Gastrocnemius medialis (tissue), 4 donors: ENCODE measurements at regions not wholly inside any gene's neighbourhood (a gene's known extent, or its start where the extent isn't known, plus 50 kb on each side); places are given as distances from the start of the nearest gene placed in this dataset.

Experiments used
- ATAC-seq, 2 donors: fragments of 150-250 bp; one replicate each; pipeline ENCODE4 v1.9.1; 2016
- DNase-seq, 2 donors: peaks; one replicate each; pipeline ENCODE4 v3.0.0-alpha.2; 2019
- H3K27ac ChIP-seq, 4 donors: fragments of 200-600 bp; sonication (generic); 1 replicate in 1 of 4; 2 replicates in 3 of 4; pipeline ENCODE4 v1.5.1; 2016 to 2018; ENCODE audit warnings: mild to moderate bottlenecking in 2 of 4, moderate library complexity in 1 of 4
- H3K27me3 ChIP-seq, 3 donors: fragments of 200-600 bp; sonication (generic) in 2 of 3; 1 replicate in 1 of 3; 2 replicates in 2 of 3; pipeline versions ENCODE4 v1.5.1 to v1.6.0; 2016 to 2019; ENCODE audit warnings: mild to moderate bottlenecking in 1 of 3, moderate library complexity in 1 of 3
- H3K36me3 ChIP-seq, 2 donors: fragments of 200-600 bp; sonication (generic) in 1 of 2; one replicate each; pipeline ENCODE4 v1.5.1; 2017 to 2018
- H3K4me1 ChIP-seq, 2 donors: fragments of 200-600 bp; sonication (generic) in 1 of 2; one replicate each; pipeline ENCODE4 v1.5.1; 2016 to 2017; ENCODE audit warnings: mild to moderate bottlenecking in 2 of 2
- H3K4me3 ChIP-seq, 4 donors: fragments of 200-600 bp; sonication (generic) in 3 of 4; 1 replicate in 1 of 4; 2 replicates in 3 of 4; pipeline ENCODE4 v1.5.1; 2016 to 2019; ENCODE audit warnings: mild to moderate bottlenecking in 2 of 4
- H3K9me3 ChIP-seq, 3 donors: fragments of 200-600 bp; sonication (generic) in 2 of 3; 1 replicate in 1 of 3; 2 replicates in 2 of 3; pipeline ENCODE4 v1.5.1; 2016 to 2019
- POLR2A ChIP-seq, 2 donors: fragments of 450-650 bp; IDR thresholded peaks; one replicate each; pipeline ENCODE4 v1.6.1; 2017; ENCODE audit warnings: antibody characterized with exemption in 2 of 2, mild to moderate bottlenecking in 2 of 2, moderate library complexity in 2 of 2
- in situ Hi-C, 4 donors: fragments of 200-750 bp; cut with MboI; loops; one replicate each; pipeline versions ENCODE4 v1.15.0 to v1.8.0; 2017; ENCODE audit warnings: low sequenced_read_pairs in 4 of 4
- intact Hi-C: fragments of 100-400 bp; cut with DNase I; formaldehyde crosslinking; loops from one replicate; pipeline ENCODE4 v1.15.1; 2023; ENCODE audit warnings: low total_unique reads
- TF ChIP-seq, protein P1 (sequence below), 5 experiments: fragments of 450-650 bp in 3 of 5; fragments of 200-600 bp in 2 of 5; sonication (generic) in 2 of 5; IDR thresholded peaks in 4 of 5; conservative IDR thresholded peaks in 1 of 5; 1 replicate in 4 of 5; 2 replicates in 1 of 5; pipeline ENCODE4 v1.5.1; 2016 to 2019; ENCODE audit warnings: antibody characterized with exemption in 5 of 5, mild to moderate bottlenecking in 3 of 5, moderate library complexity in 3 of 5

- DNase-seq (no peak), ATAC-seq (no peak)
- in situ Hi-C loops = no loop called here
- no peaks in the 10 kb centered on the region for H3K27me3 ChIP-seq
- intact Hi-C loops = no loop called here
- H3K4me1 ChIP-seq = no peaks in the 10 kb centered on the region
- TF ChIP-seq POLR2A (IDR thresholded peaks at IDR 0.05) = no peak
- TF ChIP-seq, protein P1, sequence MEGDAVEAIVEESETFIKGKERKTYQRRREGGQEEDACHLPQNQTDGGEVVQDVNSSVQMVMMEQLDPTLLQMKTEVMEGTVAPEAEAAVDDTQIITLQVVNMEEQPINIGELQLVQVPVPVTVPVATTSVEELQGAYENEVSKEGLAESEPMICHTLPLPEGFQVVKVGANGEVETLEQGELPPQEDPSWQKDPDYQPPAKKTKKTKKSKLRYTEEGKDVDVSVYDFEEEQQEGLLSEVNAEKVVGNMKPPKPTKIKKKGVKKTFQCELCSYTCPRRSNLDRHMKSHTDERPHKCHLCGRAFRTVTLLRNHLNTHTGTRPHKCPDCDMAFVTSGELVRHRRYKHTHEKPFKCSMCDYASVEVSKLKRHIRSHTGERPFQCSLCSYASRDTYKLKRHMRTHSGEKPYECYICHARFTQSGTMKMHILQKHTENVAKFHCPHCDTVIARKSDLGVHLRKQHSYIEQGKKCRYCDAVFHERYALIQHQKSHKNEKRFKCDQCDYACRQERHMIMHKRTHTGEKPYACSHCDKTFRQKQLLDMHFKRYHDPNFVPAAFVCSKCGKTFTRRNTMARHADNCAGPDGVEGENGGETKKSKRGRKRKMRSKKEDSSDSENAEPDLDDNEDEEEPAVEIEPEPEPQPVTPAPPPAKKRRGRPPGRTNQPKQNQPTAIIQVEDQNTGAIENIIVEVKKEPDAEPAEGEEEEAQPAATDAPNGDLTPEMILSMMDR (IDR thresholded peaks at IDR 0.05 in 4 of 5, conservative IDR thresholded peaks at IDR 0.05 in 1 of 5) = no peak
- no peak overlapping the region for H3K4me3 ChIP-seq
- no peak overlapping the region for H3K27ac ChIP-seq
- no peaks in the 10 kb centered on the region for H3K36me3 ChIP-seq
- H3K9me3 ChIP-seq = no peaks in the 10 kb centered on the region
These were observed 112.8 kb downstream of the PPP1R3A start for GRCh38 chr7:113805976-113806375.

DNA sequence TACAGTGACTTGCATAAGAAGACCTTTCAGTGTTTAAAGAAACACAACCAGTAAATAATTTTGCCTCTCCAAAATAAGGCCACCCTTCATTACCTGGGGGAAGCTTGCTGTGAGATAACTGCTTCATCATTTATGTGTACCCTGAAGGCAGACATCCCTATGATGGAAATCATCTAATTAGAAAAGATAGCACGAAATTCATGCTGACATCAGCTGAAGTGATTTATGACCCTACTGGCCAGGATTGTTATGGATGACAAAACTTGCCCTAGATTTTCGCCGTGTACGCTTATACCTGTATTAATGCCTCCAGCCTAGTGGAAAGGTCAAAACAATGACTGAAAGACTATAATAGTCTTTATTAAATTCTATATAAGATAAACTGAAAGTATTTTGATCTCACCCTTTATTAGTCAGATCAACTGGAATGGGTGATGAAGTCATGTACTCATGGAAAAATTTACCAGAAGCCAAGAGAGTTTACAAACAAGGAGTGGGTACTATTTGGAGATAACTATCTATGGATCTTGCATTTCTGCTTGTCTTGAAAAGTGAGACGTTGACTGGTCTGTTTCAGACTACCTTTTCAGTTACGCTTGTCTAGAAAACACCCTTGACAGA lies 114.2 kb downstream of the PPP1R3A start:
- Histone ChIP-seq H3K4me3 (no peak overlapping the region), H3K36me3 (no peaks in the 10 kb centered on the region), H3K27me3 (no peaks in the 10 kb centered on the region), H3K4me1 (no peaks in the 10 kb centered on the region), H3K9me3 (no peaks in the 10 kb centered on the region), H3K27ac (no peak overlapping the region)
- no peak for TF ChIP-seq POLR2A (IDR thresholded peaks at IDR 0.05)
- TF ChIP-seq, protein P1 (IDR thresholded peaks at IDR 0.05 in 4 of 5, conservative IDR thresholded peaks at IDR 0.05 in 1 of 5) = no peak
- ATAC-seq = no peak
- intact Hi-C loops = no loop called here
- no peak for DNase-seq
- in situ Hi-C loops = no loop called here

DNA sequence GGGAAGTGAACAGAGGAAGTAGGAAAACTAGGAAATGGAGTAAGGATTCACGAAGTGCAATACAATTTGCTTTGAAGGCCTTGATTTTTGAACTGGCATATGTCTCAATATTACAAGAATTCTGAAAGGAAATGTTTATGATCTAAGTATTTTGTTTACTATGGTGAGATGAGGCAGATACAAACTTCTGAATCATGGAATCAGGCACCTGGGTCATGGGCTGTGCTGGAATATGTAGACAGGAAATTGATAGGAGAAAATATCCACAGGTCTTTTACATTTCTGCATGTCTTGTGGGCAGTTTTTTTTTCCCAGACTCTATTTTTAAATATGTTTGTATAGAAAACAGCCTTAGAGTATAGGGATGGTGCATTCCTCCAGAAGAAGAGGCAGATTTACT lies 117.1 kb downstream of the PPP1R3A start:
- H3K27ac ChIP-seq = no peak overlapping the region
- DNase-seq (no peak), ATAC-seq (no peak)
- no peak for TF ChIP-seq POLR2A (IDR thresholded peaks at IDR 0.05)
- TF ChIP-seq, protein P1 (IDR thresholded peaks at IDR 0.05 in 4 of 5, conservative IDR thresholded peaks at IDR 0.05 in 1 of 5) = no peak
- in situ Hi-C loops = no loop called here
- no peaks in the 10 kb centered on the region for H3K27me3 ChIP-seq
- H3K4me3 ChIP-seq = no peak overlapping the region
- H3K36me3 ChIP-seq = no peaks in the 10 kb centered on the region
- peaks cover 8 to 12% of the 10 kb centered on the region in 2 donors for H3K4me1 ChIP-seq
- intact Hi-C loops = no loop called here
- no peaks in the 10 kb centered on the region for H3K9me3 ChIP-seq

- Histone ChIP-seq H3K4me3 (no peak overlapping the region), H3K27me3 (no peaks in the 10 kb centered on the region), H3K36me3 (no peaks in the 10 kb centered on the region), H3K27ac (no peak overlapping the region), H3K9me3 (no peaks in the 10 kb centered on the region), H3K4me1 (peaks cover 15 to 18% of the 10 kb centered on the region in 2 donors)
- no peak for TF ChIP-seq POLR2A (IDR thresholded peaks at IDR 0.05)
- TF ChIP-seq, protein P1 (IDR thresholded peaks at IDR 0.05 in 4 of 5, conservative IDR thresholded peaks at IDR 0.05 in 1 of 5) = no peak
- ATAC-seq = no peak
- intact Hi-C loops = no loop called here
- no peak for DNase-seq
- in situ Hi-C loops = no loop called here
These were observed 118.0 kb downstream of the PPP1R3A start for GRCh38 chr7:113800826-113801225.

- in situ Hi-C loops = no loop called here
- no peak overlapping the region for H3K27ac ChIP-seq
- no peaks in the 10 kb centered on the region for H3K36me3 ChIP-seq
- no peaks in the 10 kb centered on the region for H3K27me3 ChIP-seq
- ATAC-seq = no peak
- no peak for TF ChIP-seq POLR2A (IDR thresholded peaks at IDR 0.05)
- TF ChIP-seq, protein P1 (IDR thresholded peaks at IDR 0.05 in 4 of 5, conservative IDR thresholded peaks at IDR 0.05 in 1 of 5) = no peak
- no peak for DNase-seq
- H3K4me3 ChIP-seq = no peak overlapping the region
- intact Hi-C loops = no loop called here
- H3K4me1 ChIP-seq = peaks cover 15 to 18% of the 10 kb centered on the region in 2 donors
- no peaks in the 10 kb centered on the region for H3K9me3 ChIP-seq
These were observed 118.9 kb downstream of the PPP1R3A start for GRCh38 chr7:113799896-113800295.
